Lower leg skin (tissue), 4 donors: ENCODE measurements at regions not wholly inside any gene's neighbourhood (a gene's known extent, or its start where the extent isn't known, plus 50 kb on each side); places are given as distances from the start of the nearest gene placed in this dataset.
"Not testable (repeated sequence)": the region's sequence is repeated elsewhere in the genome, so short reads cannot be mapped to it uniquely, and the experiment has no call there.

ENCODE experiments used
- DNase-seq, 2 donors: peaks; one replicate each; pipeline ENCODE4 v3.0.0-alpha.2; 2019; ENCODE audit warnings: low spot score in 2 of 2
- H3K4me3 ChIP-seq: fragments of 200-600 bp; sonication (generic); 2 replicates; pipeline ENCODE4 v1.5.1; 2017; ENCODE audit warnings: mild to moderate bottlenecking, low read depth; ENCODE audit not compliant: poor library complexity, severe bottlenecking
- POLR2A ChIP-seq, 2 donors: fragments of 450-650 bp; IDR thresholded peaks; one replicate each; pipeline ENCODE4 v1.6.1; 2016 to 2017; ENCODE audit warnings: antibody characterized with exemption in 2 of 2, mild to moderate bottlenecking in 1 of 2, moderate library complexity in 1 of 2
- WGBS, 2 donors: methylation state at CpG; one replicate each; pipeline ENCODE4 v1.1.5; 2018; 5-methylcytosine and 5-hydroxymethylcytosine counted together
- intact Hi-C: fragments of 100-400 bp; cut with DNase I; formaldehyde crosslinking; loops from one replicate; pipeline ENCODE4 v1.15.0; 2023; ENCODE audit warnings: low total_unique reads
- TF ChIP-seq, protein P1 (sequence below), 3 donors: fragments of 450-650 bp; IDR thresholded peaks; one replicate each; pipeline ENCODE4 v1.5.1; 2016; ENCODE audit warnings: antibody characterized with exemption in 3 of 3, mild to moderate bottlenecking in 3 of 3, moderate library complexity in 2 of 3

DNA sequence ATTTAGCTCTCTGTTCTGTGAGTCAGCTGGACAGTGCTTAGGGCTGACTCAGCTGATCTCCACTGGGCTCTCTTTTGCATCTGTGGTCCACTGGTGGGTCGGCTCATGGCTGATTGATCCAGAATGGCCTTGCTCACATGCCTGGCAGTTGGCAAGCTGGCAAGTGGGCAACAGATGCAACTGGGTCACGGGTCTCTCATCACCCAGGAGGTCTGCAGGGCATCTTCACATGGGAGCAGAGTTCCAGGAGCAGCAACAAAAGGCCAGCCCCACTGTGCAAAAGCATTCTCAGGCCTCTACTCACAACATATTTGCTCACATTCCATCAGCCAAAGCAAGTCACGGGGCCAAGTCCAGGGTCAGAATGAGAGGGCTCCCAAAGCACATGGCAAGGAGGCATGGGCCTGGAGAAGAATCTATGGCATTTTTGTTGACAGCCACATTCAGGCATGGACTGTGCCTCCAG, 98.8 kb downstream of the OAT start:
- TF ChIP-seq, protein P1, sequence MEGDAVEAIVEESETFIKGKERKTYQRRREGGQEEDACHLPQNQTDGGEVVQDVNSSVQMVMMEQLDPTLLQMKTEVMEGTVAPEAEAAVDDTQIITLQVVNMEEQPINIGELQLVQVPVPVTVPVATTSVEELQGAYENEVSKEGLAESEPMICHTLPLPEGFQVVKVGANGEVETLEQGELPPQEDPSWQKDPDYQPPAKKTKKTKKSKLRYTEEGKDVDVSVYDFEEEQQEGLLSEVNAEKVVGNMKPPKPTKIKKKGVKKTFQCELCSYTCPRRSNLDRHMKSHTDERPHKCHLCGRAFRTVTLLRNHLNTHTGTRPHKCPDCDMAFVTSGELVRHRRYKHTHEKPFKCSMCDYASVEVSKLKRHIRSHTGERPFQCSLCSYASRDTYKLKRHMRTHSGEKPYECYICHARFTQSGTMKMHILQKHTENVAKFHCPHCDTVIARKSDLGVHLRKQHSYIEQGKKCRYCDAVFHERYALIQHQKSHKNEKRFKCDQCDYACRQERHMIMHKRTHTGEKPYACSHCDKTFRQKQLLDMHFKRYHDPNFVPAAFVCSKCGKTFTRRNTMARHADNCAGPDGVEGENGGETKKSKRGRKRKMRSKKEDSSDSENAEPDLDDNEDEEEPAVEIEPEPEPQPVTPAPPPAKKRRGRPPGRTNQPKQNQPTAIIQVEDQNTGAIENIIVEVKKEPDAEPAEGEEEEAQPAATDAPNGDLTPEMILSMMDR (IDR thresholded peaks at IDR 0.05): no peak
- no peak for TF ChIP-seq POLR2A (IDR thresholded peaks at IDR 0.05)
- DNase-seq: peak in 1 of 2 donors; percentile 45
- H3K4me3 ChIP-seq: no peak overlapping the region
- 68 to 76% methylated on average over 3 of the region's 3 CpGs for WGBS, 2 donors
- intact Hi-C loops: no loop called here

DNA sequence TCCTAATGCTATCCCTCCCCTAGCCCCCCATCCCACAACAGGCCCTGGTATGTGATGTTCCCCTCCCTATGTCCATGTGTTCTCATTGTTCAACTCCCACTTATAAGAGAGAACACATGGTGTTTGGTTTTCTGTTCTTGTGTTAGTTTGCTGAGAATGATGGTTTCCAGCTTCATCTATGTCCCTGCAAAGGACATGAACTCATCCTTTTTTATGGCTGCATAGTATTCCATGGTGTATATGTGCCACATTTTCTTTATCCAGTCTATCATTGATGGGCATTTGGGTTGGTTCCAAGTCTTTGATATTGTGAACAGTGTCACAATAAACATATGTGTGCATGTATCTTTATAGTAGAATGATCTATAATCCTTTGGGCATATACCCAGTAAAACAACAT, 99.2 kb downstream of the OAT start:
- DNase-seq, intact Hi-C loops, H3K4me3 ChIP-seq: not testable (repeated sequence)

DNA sequence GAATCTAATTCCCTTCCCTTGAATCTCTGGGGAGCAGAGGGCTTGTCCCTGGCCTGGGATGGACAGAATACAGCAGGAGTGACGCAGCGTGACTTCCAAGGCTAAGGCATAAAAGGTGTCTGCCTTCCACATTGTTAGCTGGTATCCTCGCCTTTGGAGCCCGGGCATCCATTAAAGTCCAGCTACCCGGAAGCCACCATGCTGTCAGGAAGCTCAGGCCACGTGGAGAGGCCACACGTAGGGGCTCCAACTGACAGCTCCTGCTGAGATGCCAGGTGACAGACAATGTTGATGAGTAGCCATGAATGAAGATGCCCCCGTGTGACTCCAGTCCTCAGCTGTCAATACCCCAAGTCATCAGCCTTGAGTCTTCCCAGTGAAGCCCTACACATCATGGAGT, 99.9 kb downstream of the OAT start:
- DNase-seq: peak in 1 of 2 donors; percentile 67
- TF ChIP-seq POLR2A (IDR thresholded peaks at IDR 0.05): no peak
- WGBS, 2 donors: 91 to 93% methylated on average over 8 of the region's 8 CpGs
- intact Hi-C loops: no loop called here
- no peak overlapping the region for H3K4me3 ChIP-seq

DNA sequence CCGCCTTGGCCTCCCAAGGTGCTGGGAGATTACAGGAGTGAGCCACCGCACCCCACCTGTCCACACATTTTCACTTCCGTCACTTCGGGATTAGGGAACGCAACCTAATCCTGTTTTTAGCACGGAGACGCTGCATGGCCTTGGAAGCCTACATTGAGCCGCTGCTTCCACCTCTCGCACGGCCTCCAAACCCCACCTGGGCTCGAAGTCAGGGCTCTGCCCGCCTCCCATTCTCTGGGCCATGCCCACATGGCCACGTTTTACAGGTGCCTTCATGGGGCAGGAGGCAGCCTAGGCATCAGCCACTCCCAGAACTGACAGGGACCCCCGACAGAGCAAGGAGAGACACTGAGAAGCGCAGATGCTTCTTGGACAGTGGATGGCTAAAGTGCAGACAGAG, 100.6 kb downstream of the OAT start:
- intact Hi-C loops: no loop called here
- TF ChIP-seq POLR2A (IDR thresholded peaks at IDR 0.05): no peak
- TF ChIP-seq, protein P1 (IDR thresholded peaks at IDR 0.05): no peak
- 92 to 94% methylated on average over 15 of the region's 15 CpGs for WGBS, 2 donors
- no peak overlapping the region for H3K4me3 ChIP-seq
- DNase-seq: peak in 1 of 2 donors; percentile 42

DNA sequence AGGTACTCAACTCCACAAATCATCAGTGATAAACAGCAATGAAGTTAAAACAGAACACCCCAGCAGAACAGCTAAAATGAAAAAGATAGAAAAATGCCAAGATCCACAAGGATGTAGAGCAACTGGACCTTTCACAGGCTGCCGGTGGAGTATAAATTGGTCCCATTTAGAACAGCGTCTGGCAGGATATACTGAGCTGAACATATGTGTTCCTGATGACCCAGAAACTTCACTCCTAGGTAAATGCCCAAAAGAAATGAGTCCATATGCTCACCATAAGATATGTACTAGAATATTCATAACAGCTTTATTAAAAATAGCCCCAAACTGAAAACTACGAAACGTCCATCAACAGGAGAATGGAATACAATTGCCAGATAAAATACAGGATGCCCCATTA, 102.4 kb downstream of the OAT start:
- WGBS, 2 donors: 82 to 85% methylated on average over 4 of the region's 4 CpGs
- intact Hi-C loops: no loop called here
- no peak for DNase-seq
- no peak overlapping the region for H3K4me3 ChIP-seq
- TF ChIP-seq POLR2A (IDR thresholded peaks at IDR 0.05): no peak
- TF ChIP-seq, protein P1 (IDR thresholded peaks at IDR 0.05): no peak

DNA sequence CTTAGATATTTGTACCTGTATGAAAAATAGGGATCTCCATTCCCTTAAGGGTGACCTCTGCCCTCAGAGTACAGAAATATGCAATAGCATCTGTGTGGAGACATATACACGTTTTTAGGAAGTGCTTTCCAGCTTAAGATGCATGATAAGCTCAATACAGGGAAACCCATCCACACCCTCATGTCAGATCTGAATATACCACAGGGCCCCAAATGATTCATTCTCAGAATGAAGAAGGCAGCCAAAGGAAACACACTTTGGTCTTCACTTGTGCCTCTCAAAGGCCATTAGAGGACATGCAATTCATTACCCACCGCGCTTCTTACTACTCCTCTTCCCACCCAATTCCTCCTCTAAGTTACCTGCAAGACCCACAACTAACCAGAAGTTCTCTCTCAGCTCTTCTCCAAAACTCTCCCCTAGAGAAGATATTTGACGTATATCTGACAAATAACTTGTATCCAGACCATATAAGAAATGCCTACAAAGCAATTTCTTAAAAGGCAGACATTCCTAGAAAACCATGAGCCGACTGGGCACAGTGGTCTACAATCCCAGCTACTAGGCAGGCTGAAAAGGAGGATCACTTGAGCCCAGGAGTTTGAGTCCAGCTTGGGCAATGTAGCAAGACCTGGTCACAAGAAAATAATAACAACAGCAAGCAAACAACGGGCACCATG, 103.0 kb downstream of the OAT start:
- intact Hi-C loops: no loop called here
- peak in 1 of 2 donors; percentile 46 for DNase-seq
- H3K4me3 ChIP-seq: no peak overlapping the region
- TF ChIP-seq, protein P1 (IDR thresholded peaks at IDR 0.05): no peak
- TF ChIP-seq POLR2A (IDR thresholded peaks at IDR 0.05): no peak
- WGBS, 2 donors: 67 to 77% methylated on average over 6 of the region's 6 CpGs

DNA sequence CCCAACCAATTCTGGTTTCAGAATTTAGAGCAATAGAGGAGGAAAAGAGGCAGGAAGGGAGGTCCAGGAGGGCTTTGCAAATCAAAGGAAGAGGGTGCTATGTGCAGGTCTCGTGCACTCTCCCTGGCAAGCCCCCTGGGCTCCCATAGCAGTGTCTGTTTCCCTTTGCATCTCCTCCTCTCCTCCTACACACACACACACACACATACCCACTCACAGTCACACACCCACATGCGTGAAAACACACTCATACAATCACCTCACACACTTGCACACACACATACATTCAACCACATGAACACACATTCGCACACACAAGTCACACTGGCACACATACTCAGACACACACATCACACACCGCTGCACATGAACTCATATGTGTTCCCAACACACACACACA, 105.3 kb downstream of the OAT start:
- 93 to 95% methylated on average over 4 of the region's 4 CpGs for WGBS, 2 donors
- TF ChIP-seq, protein P1 (IDR thresholded peaks at IDR 0.05): no peak
- no peak for TF ChIP-seq POLR2A (IDR thresholded peaks at IDR 0.05)
- intact Hi-C loops: no loop called here

More for the DNA sequence above, 105.3 kb downstream of the OAT start:
- no peak overlapping the region for H3K4me3 ChIP-seq
- DNase-seq: no peak
